HepG2 (cell line): ENCODE measurements at regions not wholly inside any gene's neighbourhood (a gene's known extent, or its start where the extent isn't known, plus 50 kb on each side); places are given as distances from the start of the nearest gene placed in this dataset.

Source experiments
- ATAC-seq: fragments of 200-7000 bp; cut with Tn5 transposase; 3 replicates; pipeline ENCODE4 v1.9.1; 2020; ENCODE audit warnings: mild to moderate bottlenecking, moderate library complexity
- BruUV-seq: library from RNA; stranded (reverse); fragments of 400-500 nt; replicated peaks from 2 replicates; lab custom pipeline; 2021; lab: Mats Ljungman, UMichigan
- CTCF ChIA-PET: fragments of 300-600 bp; formaldehyde crosslinking; extraction: SDS; loops from one replicate; lab custom pipeline; 2021; ENCODE audit warnings: low total read pairs, inconsistent platforms, low intra/inter-chr PET ratio; lab: Yijun Ruan, JAX
- POLR2A ChIA-PET: fragments of 350-600 bp; sonication (Branson Sonifier 250); formaldehyde crosslinking; loops from one replicate; lab custom pipeline; 2020; ENCODE audit warnings: antibody characterized with exemption, inconsistent platforms; lab: Yijun Ruan, JAX
- DNase-seq: peaks from one replicate; pipeline ENCODE4 v3.0.0-alpha.2; 2015; ENCODE audit warnings: low spot score
- FAIRE-seq: peaks from 3 replicates; lab custom pipeline; 2011; peaks lifted over from hg19 to GRCh38; lab: Jason Lieb, UNC
- H2AFZ ChIP-seq: one replicate; pipeline ENCODE4 v1.6.1; 2011; ENCODE audit warnings: low read length, inconsistent platforms
- H3K27ac ChIP-seq: fragments of 300-600 bp; 3 replicates; pipeline ENCODE4 v1.8.0; 2011; ENCODE audit warnings: mixed run types, mild to moderate bottlenecking, mixed read lengths, low read length, inconsistent platforms; ENCODE audit not compliant: insufficient read depth; ENCODE audit errors: extremely low read length
- H3K27me3 ChIP-seq, 2 experiments: fragments of 200-600 bp in 1 of 2; 2 replicates in 1 of 2; 3 replicates in 1 of 2; pipeline versions ENCODE4 v1.6.0 to v1.8.0; 2011; ENCODE audit warnings: low read length in 2 of 2, mild to moderate bottlenecking in 2 of 2, moderate library complexity in 2 of 2, inconsistent platforms in 1 of 2; ENCODE audit not compliant: insufficient read depth in 2 of 2, control insufficient read depth in 1 of 2
- H3K36me3 ChIP-seq, 2 experiments: fragments of 200-600 bp in 1 of 2; replicated peaks in 1 of 2; 2 replicates in 1 of 2; 3 replicates in 1 of 2; pipeline versions ENCODE4 v1.5.1 to v1.8.0; 2011; ENCODE audit warnings: low read length in 2 of 2, inconsistent platforms in 1 of 2; ENCODE audit not compliant: insufficient read depth in 2 of 2, control insufficient read depth in 1 of 2
- H3K4me1 ChIP-seq: 2 replicates; pipeline ENCODE4 v1.5.1; 2012; ENCODE audit warnings: low read length, inconsistent platforms; ENCODE audit not compliant: insufficient read depth
- H3K4me2 ChIP-seq: 2 replicates; pipeline ENCODE4 v1.6.0; 2011; ENCODE audit warnings: low read depth, low read length, inconsistent platforms
- H3K4me3 ChIP-seq, 3 experiments: fragments of 200-600 bp in 1 of 3; sonication (generic), shearing (Covaris generic) in 1 of 3; replicated peaks in 1 of 3; 2 replicates each; pipeline ENCODE4 v1.5.1; 2011 to 2016; ENCODE audit warnings: low read length in 3 of 3, inconsistent platforms in 2 of 3, low read depth in 2 of 3, mild to moderate bottlenecking in 2 of 3, control low read depth in 1 of 3, mixed read lengths in 1 of 3; ENCODE audit not compliant: insufficient read depth in 1 of 3
- H3K79me2 ChIP-seq: one replicate; pipeline ENCODE4 v1.6.1; 2011; ENCODE audit warnings: low read length, inconsistent platforms; ENCODE audit not compliant: insufficient read depth
- H3K9ac ChIP-seq: 2 replicates; pipeline ENCODE4 v1.6.0; 2011; ENCODE audit warnings: mild to moderate bottlenecking, low read depth, low read length, inconsistent platforms; ENCODE audit not compliant: insufficient read depth
- H3K9me3 ChIP-seq: 2 replicates; pipeline ENCODE4 v1.5.1; 2012; ENCODE audit warnings: mild to moderate bottlenecking, low read length
- H4K20me1 ChIP-seq: 2 replicates; pipeline ENCODE4 v1.6.0; 2011; ENCODE audit warnings: inconsistent platforms, mild to moderate bottlenecking, low read length, moderate library complexity; ENCODE audit not compliant: insufficient read depth
- CHCHD3 ChIP-seq: sonication (generic); formaldehyde crosslinking; IDR thresholded peaks from 2 replicates; pipeline ENCODE4 v1.8.0; 2022; ENCODE audit warnings: mild to moderate bottlenecking, missing genetic modification reagents, moderate library complexity
- CREB1 ChIP-seq, 2 experiments: fragments of 450-650 bp in 1 of 2; IDR thresholded peaks; 2 replicates each; pipeline ENCODE4 v1.6.1; 2016 to 2017; ENCODE audit warnings: control low read depth in 1 of 2, mild to moderate bottlenecking in 1 of 2, missing compliant biosample characterization in 1 of 2, missing genetic modification characterization in 1 of 2
- SRSF9 ChIP-seq: fragments of 200-400 bp; formaldehyde crosslinking; IDR thresholded peaks from 2 replicates; pipeline ENCODE4 v1.6.1; 2018; ENCODE audit warnings: borderline replicate concordance, mild to moderate bottlenecking, low read depth, low read length; ENCODE audit not compliant: insufficient read depth, poor library complexity, severe bottlenecking
- ZNF331 ChIP-seq: sonication (generic); formaldehyde crosslinking; IDR thresholded peaks from 2 replicates; pipeline ENCODE4 v1.4.0; 2020; ENCODE audit warnings: missing genetic modification reagents
- WGBS: methylation state at CpG from one replicate; pipeline ENCODE4 v1.1.6; 2017; ENCODE audit warnings: low lambda C conversion rate; 5-methylcytosine and 5-hydroxymethylcytosine counted together
- in situ Hi-C: cut with HindIII; loops from 2 replicates; pipeline ENCODE4 v1.10.0; 2017; ENCODE audit warnings: low pct_unique_long_range_greater_than_20kb; ENCODE audit not compliant: extremely low pct_ligation_motif_present
- intact Hi-C: fragments of 100-400 bp; cut with micrococcal nuclease; formaldehyde crosslinking; loops from one replicate; pipeline ENCODE4 v1.10.0; 2022; ENCODE audit not compliant: unreplicated experiment
- TF ChIP-seq, protein P1 (sequence below): IDR thresholded peaks from 2 replicates; pipeline ENCODE4 v1.6.1; 2016; ENCODE audit warnings: missing biosample characterization, missing genetic modification reagents, low read depth

DNA sequence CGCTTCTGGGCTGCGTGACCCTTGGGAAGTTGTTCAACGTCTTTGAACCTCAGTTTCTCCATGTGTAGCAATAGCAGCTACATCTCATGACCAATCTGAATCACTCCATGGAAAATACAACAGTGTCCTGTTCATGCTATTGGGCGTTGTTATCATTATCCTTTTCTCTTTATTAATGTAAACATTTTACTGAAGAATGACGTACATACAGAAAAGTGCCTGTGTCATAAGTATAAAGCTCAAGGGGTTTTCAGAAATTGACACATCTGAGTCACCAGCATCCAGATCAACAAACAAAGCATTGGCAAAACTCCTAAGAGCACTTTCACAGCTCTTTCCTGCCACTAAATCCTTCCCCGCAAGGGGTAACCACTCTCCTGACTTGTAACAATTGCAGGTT is 438.4 kb downstream of the XYLT1 start:
- no peak overlapping the region for H3K27ac ChIP-seq
- TF ChIP-seq, protein P1, sequence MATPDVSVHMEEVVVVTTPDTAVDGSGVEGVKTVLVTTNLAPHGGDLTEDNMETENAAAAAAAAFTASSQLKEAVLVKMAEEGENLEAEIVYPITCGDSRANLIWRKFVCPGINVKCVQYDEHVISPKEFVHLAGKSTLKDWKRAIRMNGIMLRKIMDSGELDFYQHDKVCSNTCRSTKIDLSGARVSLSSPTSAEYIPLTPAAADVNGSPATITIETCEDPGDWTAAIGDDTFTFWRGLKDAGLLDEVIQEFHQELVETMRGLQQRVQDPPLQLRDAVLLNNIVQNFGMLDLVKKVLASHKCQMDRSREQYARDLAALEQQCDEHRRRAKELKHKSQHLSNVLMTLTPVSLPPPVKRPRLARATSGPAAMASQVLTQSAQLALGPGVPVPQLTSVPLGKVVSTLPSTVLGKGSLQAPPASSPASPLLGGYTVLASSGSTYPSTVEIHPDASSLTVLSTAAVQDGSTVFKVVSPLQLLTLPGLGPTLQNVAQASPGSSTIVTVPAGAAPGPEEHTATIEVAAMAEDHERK (CRISPR knock-in tag) = no peak
- TF ChIP-seq CREB1 (IDR thresholded peaks at IDR 0.05) (peak; percentile 72), CREB1 (CRISPR knock-in tag; IDR thresholded peaks at IDR 0.05) (no peak)
- H3K9me3 ChIP-seq = peaks cover 14% of the 10 kb centered on the region
- intact Hi-C loops (no loop called here), in situ Hi-C loops (no loop called here)
- 35% methylated on average over 6 of the region's 6 CpGs for WGBS
- no peaks in the 10 kb centered on the region for H4K20me1 ChIP-seq
- H3K4me3 ChIP-seq = no peak overlapping the region
- no peak for ATAC-seq
- no peaks in the 10 kb centered on the region for H3K4me1 ChIP-seq
- CTCF ChIA-PET = no interaction called here
- no peaks in the 10 kb centered on the region for H3K79me2 ChIP-seq
- POLR2A ChIA-PET = no interaction called here
- no peak overlapping the region for H2AFZ ChIP-seq
- no TSS peak for BruUV-seq
- no peak overlapping the region for H3K9ac ChIP-seq
- no peaks in the 10 kb centered on the region for H3K36me3 ChIP-seq
- FAIRE-seq = no peak
- no peak overlapping the region for H3K4me2 ChIP-seq
- DNase-seq = no peak
- no peaks in the 10 kb centered on the region; a peak in 1 of 5 replicates for H3K27me3 ChIP-seq

DNA sequence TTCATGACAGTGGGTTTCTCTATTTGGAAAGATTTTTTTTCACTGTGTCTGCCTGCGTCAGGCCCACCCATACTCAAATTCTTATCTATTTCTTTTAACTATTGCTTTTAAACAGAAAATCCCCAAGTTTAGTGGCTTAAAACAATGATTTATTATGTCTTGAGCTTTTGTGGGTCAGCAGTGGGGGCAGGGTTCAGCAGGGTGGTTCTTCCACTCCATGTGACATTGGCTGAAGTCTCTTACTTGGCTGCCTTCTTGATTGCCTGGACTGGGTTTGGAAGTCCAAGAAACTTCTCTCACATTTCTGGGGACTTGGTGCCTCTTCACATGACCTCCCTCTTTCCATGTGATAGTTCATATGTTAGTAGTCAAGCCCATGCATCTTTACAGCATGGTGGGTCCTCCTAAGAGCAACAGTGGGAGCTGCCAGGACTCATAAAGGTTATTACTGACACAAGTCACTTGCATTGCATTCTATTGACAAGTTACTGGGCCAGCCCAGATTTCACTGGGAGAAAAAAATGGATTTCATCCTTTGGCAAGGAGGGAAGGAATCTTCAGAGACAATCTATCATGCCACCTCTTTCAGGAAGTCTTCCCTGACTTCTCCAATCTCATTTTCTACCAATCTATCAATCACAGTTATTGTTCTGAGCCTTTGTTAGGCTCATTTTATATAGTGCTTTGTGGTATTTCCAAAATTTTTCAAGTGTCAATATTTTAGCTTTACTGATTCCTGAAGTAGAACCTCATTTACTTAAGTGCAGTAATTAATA is 436.1 kb downstream of the XYLT1 start:
- Histone ChIP-seq H3K4me3 (no peak overlapping the region), H2AFZ (no peak overlapping the region), H4K20me1 (no peaks in the 10 kb centered on the region), H3K9me3 (peaks cover 8% of the 10 kb centered on the region), H3K27ac (no peak overlapping the region), H3K27me3 (no peaks in the 10 kb centered on the region; a peak in 1 of 5 replicates), H3K9ac (no peak overlapping the region), H3K4me2 (no peak overlapping the region), H3K79me2 (no peaks in the 10 kb centered on the region), H3K4me1 (no peaks in the 10 kb centered on the region), H3K36me3 (no peaks in the 10 kb centered on the region)
- WGBS = 37% methylated on average over 1 of the region's 1 CpG
- ChIA-PET POLR2A (no interaction called here), CTCF (no interaction called here)
- ATAC-seq = no peak
- no peak for DNase-seq
- TF ChIP-seq ZNF331 (CRISPR knock-in tag) (peak; percentile 85), CHCHD3 (CRISPR knock-in tag) (no peak), SRSF9 (no peak)
- in situ Hi-C loops (no loop called here), intact Hi-C loops (no loop called here)
- FAIRE-seq = no peak
- BruUV-seq = no TSS peak
